ENCODE measurements at regions not wholly inside any gene's neighbourhood (a gene's known extent, or its start where the extent isn't known, plus 50 kb on each side); places are given as distances from the start of the nearest gene placed in this dataset.
"Not testable (repeated sequence)": the region's sequence is repeated elsewhere in the genome, so short reads cannot be mapped to it uniquely, and the experiment has no call there.

DNA sequence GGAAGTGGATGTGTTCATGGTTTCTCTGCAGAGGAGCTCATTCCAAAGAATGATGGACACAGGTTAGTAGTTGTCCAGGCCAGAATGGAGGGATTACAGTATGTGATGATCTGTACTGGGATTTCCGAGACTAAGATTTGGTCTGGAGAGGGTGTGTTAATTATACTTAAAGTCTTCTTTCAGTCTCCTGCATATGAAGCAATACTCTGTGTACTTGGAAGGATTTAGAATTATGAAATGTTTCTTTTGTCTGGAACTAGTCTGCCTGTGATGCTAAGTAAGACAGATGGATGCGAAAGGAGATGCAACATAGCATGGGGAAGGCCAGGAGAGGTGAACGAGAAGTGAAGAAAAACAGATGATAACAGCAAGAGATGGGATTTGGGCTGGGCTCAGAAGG lies 305.1 kb upstream of the LYZL1 start:
- H3K9me3 Mint-ChIP-seq, result no peaks in the 10 kb centered on the region
- H3K4me3 Mint-ChIP-seq, result no peak overlapping the region
- DNase-seq (ENCODE audit: low spot score in 2 of 2), result no peak
- no peak for ATAC-seq (replicated peaks; ENCODE audit: extremely low read depth, poor library complexity, severe bottlenecking)
- H3K27ac Mint-ChIP-seq (ENCODE audit: low read depth), result no peak overlapping the region
- peaks cover 5% of the 10 kb centered on the region for H3K4me1 Mint-ChIP-seq
- peaks cover 13% of the 10 kb centered on the region for H3K27me3 Mint-ChIP-seq
- no peaks in the 10 kb centered on the region for H3K36me3 Mint-ChIP-seq (ENCODE audit: insufficient read depth)

DNA sequence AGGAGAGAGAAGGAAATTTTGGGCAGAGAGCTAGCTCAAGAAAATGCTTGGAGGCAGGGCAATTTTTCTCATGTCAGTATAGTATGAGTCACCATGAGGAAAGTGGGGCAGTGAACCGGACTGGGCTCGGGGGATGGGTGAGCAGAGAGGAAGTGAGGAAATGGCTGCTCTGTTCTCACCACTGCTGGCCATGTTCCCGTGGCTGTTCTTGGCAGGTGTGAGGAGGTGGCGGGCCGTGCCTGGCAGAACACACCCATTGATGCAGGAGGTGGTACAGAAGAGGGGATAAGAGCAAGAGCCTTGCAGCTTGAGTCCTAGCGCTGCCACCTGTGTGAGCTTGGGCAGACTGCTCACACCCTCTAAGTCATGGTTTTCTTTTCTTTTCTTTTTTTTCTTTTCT lies 304.4 kb upstream of the LYZL1 start:
- ATAC-seq (replicated peaks; ENCODE audit: extremely low read depth, poor library complexity, severe bottlenecking) (no peak), DNase-seq (ENCODE audit: low spot score in 2 of 2) (no peak)
- H3K4me3 Mint-ChIP-seq, result no peak overlapping the region
- H3K36me3 Mint-ChIP-seq (ENCODE audit: insufficient read depth), result no peaks in the 10 kb centered on the region
- no peaks in the 10 kb centered on the region for H3K9me3 Mint-ChIP-seq
- peaks cover 5% of the 10 kb centered on the region for H3K4me1 Mint-ChIP-seq
- no peak overlapping the region for H3K27ac Mint-ChIP-seq (ENCODE audit: low read depth)
- peaks cover 19% of the 10 kb centered on the region for H3K27me3 Mint-ChIP-seq

DNA sequence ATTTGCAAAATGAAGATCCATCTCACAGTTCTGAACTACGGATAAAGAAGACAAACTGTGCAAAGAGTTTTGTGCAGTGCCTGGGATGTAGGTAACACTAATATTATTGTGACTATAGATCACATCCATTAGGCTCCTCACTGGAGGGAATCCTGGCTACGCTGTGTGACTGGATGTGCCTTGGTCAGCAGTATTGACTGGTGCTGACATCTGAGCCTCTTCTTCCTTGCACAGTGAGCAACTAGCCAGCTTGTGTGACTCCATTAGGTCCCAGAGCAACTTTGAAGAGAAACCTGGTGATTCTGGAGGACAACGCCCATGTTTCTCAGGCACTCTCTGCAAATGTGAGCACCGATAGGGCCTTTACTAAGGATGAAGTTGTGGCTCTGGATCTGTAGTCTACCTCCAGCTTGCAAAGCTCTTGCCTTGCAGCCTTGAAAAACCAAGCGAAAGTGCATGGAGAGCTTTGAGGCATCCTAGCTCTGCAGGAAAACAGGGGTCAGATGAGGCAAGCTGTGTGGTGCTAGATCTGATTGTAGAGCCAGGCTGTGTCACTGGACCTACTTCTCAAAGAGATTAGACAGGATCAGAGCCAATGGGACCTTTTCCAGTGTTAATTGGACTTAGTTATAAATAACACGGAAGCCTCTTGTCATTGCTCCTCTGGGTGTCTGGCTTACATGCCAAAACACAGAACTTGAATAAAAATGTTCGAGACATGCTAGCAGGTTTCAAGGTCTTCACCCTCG lies 303.6 kb upstream of the LYZL1 start:
- Mint-ChIP-seq H3K4me3 (no peak overlapping the region), H3K27ac (ENCODE audit: low read depth) (no peak overlapping the region), H3K27me3 (peaks cover 24% of the 10 kb centered on the region), H3K36me3 (ENCODE audit: insufficient read depth) (peaks cover 2% of the 10 kb centered on the region), H3K9me3 (no peaks in the 10 kb centered on the region), H3K4me1 (peaks cover 5% of the 10 kb centered on the region)
- ATAC-seq (replicated peaks; ENCODE audit: extremely low read depth, poor library complexity, severe bottlenecking) (no peak), DNase-seq (ENCODE audit: low spot score in 2 of 2) (no peak)

DNA sequence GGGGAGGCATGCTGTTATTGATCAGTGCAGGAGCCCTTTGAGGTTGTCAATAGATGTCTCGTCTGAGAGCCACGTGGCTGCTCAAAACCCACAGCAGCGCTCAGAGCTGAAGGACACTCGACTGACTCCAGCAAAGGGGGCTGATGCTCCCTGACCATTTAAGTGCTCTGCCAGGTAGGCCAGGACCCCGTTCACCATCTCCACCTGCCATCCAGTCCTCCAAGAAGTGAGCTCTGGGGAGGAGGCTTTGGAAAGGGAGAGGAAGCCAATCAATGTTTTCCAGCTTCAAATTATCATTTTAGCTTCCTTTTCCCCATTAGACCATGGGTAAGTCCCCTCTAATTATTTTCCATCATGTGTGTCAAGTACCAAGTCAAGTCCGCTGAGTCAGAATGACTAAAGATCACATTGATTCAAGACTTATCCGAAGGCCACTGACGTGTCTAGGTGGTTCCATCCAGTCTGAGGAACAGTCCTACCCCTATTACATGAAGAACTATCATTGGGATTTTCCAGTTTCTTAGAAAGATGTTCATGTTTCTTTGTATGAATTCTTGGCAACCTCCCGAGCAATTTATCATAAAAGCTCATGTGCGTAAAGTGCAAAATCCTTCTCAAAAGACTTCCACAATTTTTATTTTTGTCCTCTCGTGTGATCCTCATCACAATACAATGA lies 302.6 kb upstream of the LYZL1 start:
- H3K27me3 Mint-ChIP-seq, result peaks cover 24% of the 10 kb centered on the region
- no peak for ATAC-seq (replicated peaks; ENCODE audit: extremely low read depth, poor library complexity, severe bottlenecking)
- peaks cover 5% of the 10 kb centered on the region for H3K4me1 Mint-ChIP-seq
- H3K9me3 Mint-ChIP-seq, result no peaks in the 10 kb centered on the region
- no peak overlapping the region for H3K27ac Mint-ChIP-seq (ENCODE audit: low read depth)
- peaks cover 2% of the 10 kb centered on the region for H3K36me3 Mint-ChIP-seq (ENCODE audit: insufficient read depth)
- no peak overlapping the region for H3K4me3 Mint-ChIP-seq
- DNase-seq (ENCODE audit: low spot score in 2 of 2), result no peak

DNA sequence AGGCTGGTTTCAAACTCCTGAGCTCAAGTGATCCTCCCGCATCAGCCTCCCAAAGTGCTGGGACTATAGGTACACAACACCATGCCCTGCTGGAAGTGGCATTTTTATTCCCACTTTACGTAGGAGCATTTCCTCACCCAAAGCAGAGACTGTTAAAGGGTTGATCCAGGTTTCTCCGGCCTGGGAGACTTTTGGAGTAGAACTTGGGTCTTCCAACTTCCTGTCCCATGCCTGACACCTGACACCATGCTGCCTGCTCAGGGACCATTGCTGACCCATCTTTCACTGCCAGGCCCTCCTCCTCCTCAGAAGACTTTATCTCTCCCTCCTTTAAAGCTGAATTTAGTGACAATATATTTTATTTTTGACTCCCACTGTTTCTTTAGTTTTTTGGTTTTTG lies 302.0 kb upstream of the LYZL1 start:
- Mint-ChIP-seq H3K36me3 (ENCODE audit: insufficient read depth) (peaks cover 2% of the 10 kb centered on the region), H3K9me3 (no peaks in the 10 kb centered on the region), H3K4me1 (peaks cover 5% of the 10 kb centered on the region), H3K27me3 (peaks cover 24% of the 10 kb centered on the region), H3K4me3 (no peak overlapping the region), H3K27ac (ENCODE audit: low read depth) (no peak overlapping the region)
- ATAC-seq (replicated peaks; ENCODE audit: extremely low read depth, poor library complexity, severe bottlenecking) (no peak), DNase-seq (ENCODE audit: low spot score in 2 of 2) (no peak)

DNA sequence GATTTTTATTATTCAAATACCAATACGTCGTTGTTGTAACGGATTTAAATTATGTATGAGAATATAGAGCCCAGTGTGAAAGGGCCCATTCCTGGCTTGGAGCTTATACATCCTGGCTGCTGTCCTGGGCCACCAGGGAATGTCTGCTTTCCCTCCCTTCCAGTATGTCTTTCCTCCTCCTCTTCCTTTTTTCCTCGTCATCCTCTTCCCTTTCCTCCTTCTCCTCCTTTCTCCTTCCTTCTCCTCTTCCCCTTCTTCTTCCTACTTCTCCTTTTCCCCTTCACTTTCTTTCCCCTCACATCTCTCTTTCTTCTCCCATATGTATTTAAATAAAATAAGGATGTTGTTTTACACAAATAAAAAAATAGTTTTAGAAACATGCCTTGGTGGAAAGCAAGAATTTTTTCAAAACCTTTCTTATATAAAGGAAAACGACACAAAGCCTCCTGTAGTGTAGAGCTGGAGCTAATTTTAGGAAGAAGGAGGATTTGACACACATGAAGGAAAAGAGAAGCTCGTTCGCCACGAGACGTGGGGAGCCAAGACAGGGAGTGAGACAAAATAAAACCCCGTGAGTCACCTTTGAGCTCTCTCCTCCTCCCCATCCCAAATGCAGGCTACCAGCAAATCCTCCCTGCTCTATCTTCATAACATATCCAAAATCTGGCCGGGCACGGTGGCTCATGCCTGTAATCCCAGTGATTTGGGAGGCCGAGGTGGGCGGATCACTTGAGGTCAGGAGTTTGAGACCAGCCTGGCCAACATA lies 301.1 kb upstream of the LYZL1 start:
- DNase-seq (ENCODE audit: low spot score in 2 of 2) (no peak), ATAC-seq (replicated peaks; ENCODE audit: extremely low read depth, poor library complexity, severe bottlenecking) (no peak)
- Mint-ChIP-seq H3K4me3 (no peak overlapping the region), H3K27ac (ENCODE audit: low read depth) (no peak overlapping the region), H3K27me3 (peaks cover 24% of the 10 kb centered on the region), H3K36me3 (ENCODE audit: insufficient read depth) (peaks cover 2% of the 10 kb centered on the region), H3K9me3 (no peaks in the 10 kb centered on the region), H3K4me1 (peaks cover 5% of the 10 kb centered on the region)

DNA sequence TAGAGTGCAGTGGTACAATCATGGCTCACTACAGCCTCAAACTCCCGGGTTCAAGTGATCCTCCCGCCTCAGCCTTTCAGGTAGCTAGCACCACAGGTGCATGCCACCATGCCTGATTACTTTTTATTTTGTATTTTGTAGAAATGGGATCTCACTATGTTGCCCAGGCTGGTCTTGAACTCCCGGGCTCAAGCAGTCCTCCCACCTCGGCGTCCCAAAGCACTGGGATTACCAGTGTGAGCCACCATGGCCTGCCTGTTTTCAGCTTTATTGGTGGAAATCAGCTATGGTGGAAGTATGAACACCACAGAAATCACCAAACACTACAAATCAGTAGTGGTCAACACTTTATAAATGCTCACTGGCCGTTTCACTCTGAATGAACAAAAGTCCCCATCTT lies 299.9 kb upstream of the LYZL1 start:
- H3K27me3 Mint-ChIP-seq, result peaks cover 32% of the 10 kb centered on the region
- no peak overlapping the region for H3K4me3 Mint-ChIP-seq
- H3K27ac Mint-ChIP-seq (ENCODE audit: low read depth), result no peak overlapping the region
- no peaks in the 10 kb centered on the region for H3K9me3 Mint-ChIP-seq
- DNase-seq (ENCODE audit: low spot score in 2 of 2) (no peak), ATAC-seq (replicated peaks; ENCODE audit: extremely low read depth, poor library complexity, severe bottlenecking) (no peak)
- peaks cover 2% of the 10 kb centered on the region for H3K36me3 Mint-ChIP-seq (ENCODE audit: insufficient read depth)
- H3K4me1 Mint-ChIP-seq, result peaks cover 5% of the 10 kb centered on the region

DNA sequence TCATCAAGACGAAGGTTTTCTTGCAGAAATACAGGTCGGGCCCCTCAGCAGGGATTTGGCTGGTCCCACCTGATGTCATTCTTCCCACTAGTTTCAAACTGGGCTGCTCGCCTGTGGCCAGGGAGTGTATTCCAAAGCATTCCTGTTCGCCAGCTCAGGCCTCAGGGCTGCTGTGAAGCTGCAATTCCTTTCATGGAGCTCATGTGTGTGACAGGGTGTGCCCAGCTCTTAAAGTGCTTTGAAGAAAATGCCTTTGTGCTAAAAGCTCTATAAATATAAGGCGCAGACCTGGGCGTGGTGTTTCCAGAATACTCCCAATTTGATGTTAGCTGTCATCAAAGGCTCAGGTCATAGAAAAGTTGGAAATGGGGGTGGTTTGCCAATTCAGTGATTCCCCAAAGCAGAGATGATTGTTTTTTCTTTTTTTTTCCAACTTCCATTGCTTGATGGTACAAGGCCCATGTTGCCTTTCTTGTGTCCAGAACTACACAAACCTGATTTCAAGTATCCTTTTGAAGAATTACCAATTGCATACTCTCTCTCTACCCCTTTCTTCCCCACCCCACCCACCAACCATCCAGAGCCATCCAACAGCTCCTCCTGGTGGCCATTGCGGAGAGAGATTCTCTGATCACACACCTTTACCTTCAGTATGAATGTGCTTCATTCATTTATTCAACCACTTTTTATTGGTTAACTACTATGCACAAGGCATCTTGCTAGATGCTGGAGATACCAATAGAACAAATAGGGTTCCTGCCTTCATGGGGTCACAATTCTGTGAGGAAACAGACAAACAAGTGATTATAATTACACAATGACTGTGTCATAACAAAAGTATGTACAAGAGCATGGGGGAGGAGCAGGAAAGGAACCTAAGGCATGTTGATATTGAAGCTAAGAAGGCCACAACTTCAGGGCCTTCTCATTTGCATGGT lies 297.3 kb upstream of the LYZL1 start:
- H3K27me3 Mint-ChIP-seq, result peaks cover 34% of the 10 kb centered on the region
- no peak for ATAC-seq (replicated peaks; ENCODE audit: extremely low read depth, poor library complexity, severe bottlenecking)
- H3K4me1 Mint-ChIP-seq, result no peaks in the 10 kb centered on the region
- DNase-seq (ENCODE audit: low spot score in 2 of 2), result no peak
- peaks cover 4% of the 10 kb centered on the region for H3K36me3 Mint-ChIP-seq (ENCODE audit: insufficient read depth)
- H3K27ac Mint-ChIP-seq (ENCODE audit: low read depth), result no peak overlapping the region
- no peaks in the 10 kb centered on the region for H3K9me3 Mint-ChIP-seq
- H3K4me3 Mint-ChIP-seq, result no peak overlapping the region

DNA sequence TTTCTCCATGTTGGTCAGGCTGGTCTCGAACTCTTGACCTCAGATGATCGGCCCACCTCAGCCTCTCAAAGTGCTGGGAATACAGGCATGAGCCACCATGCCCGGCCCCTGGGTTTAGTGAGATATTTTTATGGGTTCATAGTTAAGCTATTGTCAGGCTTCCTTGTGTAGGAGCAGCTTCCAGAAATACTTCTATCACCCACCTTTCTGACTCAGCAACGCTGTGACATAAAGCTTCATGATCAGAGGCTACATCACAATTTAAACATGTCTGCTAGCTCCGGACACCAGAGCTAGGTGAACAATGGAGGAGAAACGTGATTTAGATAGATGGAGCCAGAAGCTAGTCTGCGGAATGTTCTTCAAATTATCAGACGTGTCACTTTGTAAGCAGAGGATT lies 295.8 kb upstream of the LYZL1 start:
- Mint-ChIP-seq H3K36me3 (ENCODE audit: insufficient read depth) (peaks cover 4% of the 10 kb centered on the region), H3K9me3 (no peaks in the 10 kb centered on the region), H3K4me3 (no peak overlapping the region), H3K4me1 (no peaks in the 10 kb centered on the region), H3K27ac (ENCODE audit: low read depth) (no peak overlapping the region), H3K27me3 (peaks cover 23% of the 10 kb centered on the region)
- ATAC-seq (replicated peaks; ENCODE audit: extremely low read depth, poor library complexity, severe bottlenecking), result no peak
- DNase-seq (ENCODE audit: low spot score in 2 of 2), result no peak

DNA sequence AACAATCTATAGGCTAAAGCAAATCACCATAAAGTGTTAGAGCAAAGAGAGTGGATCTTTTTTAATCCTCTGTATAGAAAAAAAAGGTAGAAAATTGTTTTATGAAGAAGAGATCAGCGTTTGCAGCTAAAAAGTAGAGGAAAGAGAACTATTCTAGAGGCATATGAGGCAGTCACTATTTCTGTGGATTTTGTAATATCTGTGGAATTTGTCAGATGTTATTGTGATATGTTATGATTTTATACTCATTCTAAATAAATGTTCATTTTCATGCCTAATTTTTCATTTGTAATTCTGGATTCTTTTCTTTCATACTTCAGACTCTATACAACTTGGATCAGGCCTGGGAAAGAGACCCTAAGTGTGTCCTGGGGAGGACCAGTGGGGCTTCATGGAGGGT lies 295.0 kb upstream of the LYZL1 start:
- H3K4me1 Mint-ChIP-seq, result no peaks in the 10 kb centered on the region
- peaks cover 20% of the 10 kb centered on the region for H3K27me3 Mint-ChIP-seq
- DNase-seq (ENCODE audit: low spot score in 2 of 2) (no peak), ATAC-seq (replicated peaks; ENCODE audit: extremely low read depth, poor library complexity, severe bottlenecking) (no peak)
- peaks cover 4% of the 10 kb centered on the region for H3K36me3 Mint-ChIP-seq (ENCODE audit: insufficient read depth)
- H3K9me3 Mint-ChIP-seq, result no peaks in the 10 kb centered on the region
- H3K4me3 Mint-ChIP-seq, result no peak overlapping the region
- H3K27ac Mint-ChIP-seq (ENCODE audit: low read depth), result no peak overlapping the region

DNA sequence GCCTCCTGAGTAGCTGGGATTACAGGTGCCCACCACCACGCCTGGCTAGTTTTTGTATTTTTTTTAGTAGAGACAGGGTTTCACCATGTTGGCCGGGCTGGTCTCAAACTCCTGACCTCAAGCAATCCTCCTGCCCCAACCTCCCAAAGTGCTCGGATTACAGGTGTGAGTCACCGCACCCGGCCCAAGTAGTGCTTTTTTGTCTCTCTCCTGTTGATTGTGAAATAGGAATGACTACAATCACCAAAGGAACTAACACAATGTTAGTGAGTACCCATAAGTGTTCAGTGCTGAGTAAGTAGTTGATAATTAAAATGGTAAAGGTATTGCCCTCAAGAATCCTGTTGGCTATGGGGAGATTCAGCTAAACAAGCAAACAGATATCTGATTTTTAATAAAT lies 294.1 kb upstream of the LYZL1 start:
- not testable (repeated sequence) for H3K27ac Mint-ChIP-seq (ENCODE audit: low read depth); H3K36me3 Mint-ChIP-seq (ENCODE audit: insufficient read depth); H3K4me3 Mint-ChIP-seq; ATAC-seq (replicated peaks; ENCODE audit: extremely low read depth, poor library complexity, severe bottlenecking); H3K9me3 Mint-ChIP-seq; H3K4me1 Mint-ChIP-seq; DNase-seq (ENCODE audit: low spot score in 2 of 2)
- H3K27me3 Mint-ChIP-seq, result peaks cover 11% of the 10 kb centered on the region

DNA sequence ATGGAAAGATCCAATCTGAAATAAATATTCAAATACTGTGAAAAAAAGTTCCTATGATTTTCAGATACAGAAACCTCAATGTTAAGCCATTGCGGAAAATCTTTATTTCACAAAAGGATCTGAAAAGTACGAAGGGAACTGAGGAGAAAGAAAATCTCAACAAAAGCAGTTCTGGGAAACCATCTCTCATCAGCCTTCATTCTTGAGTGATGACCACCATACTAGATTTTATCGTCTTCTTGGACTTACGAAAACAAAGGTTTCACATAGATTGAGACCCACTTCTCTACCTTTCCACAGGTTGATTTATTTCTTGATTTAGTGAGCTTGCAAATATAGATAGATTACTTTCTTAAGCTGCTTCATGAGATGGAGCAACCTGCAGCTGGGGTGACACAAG lies 293.4 kb upstream of the LYZL1 start:
- no peak for DNase-seq (ENCODE audit: low spot score in 2 of 2)
- Mint-ChIP-seq H3K36me3 (ENCODE audit: insufficient read depth) (peaks cover 3% of the 10 kb centered on the region), H3K4me3 (no peak overlapping the region), H3K27me3 (peaks cover 10% of the 10 kb centered on the region), H3K27ac (ENCODE audit: low read depth) (no peak overlapping the region), H3K4me1 (no peaks in the 10 kb centered on the region), H3K9me3 (no peaks in the 10 kb centered on the region)
- no peak for ATAC-seq (replicated peaks; ENCODE audit: extremely low read depth, poor library complexity, severe bottlenecking)
